Naive thymus-derived CD8-positive, alpha-beta T cell (primary cell): ENCODE measurements at regions not wholly inside any gene's neighbourhood (a gene's known extent, or its start where the extent isn't known, plus 50 kb on each side); places are given as distances from the start of the nearest gene placed in this dataset.

ENCODE experiments used
- ATAC-seq, 2 donors: fragments of 150-1000 bp; cut with Tn5 transposase in 1 of 2; sonication (Bioruptor Pico), chemical (Tn5 transposase) in 1 of 2; 1 replicate in 1 of 2; 2 replicates in 1 of 2; pipeline ENCODE4 v1.10.0; 2021; ENCODE audit warnings: mild to moderate bottlenecking in 2 of 2, moderate library complexity in 2 of 2
- POLR2A ChIA-PET: fragments of 350-600 bp; sonication (Branson Sonifier 250); formaldehyde crosslinking; loops from one replicate; lab custom pipeline; 2021; ENCODE audit warnings: antibody characterized with exemption; lab: Charles Lee
- DNase-seq, 10 donors: peaks; one replicate each; pipeline versions ENCODE4 v3.0.0 to v3.0.0-alpha.2; 2020 to 2022
- H3K27ac Mint-ChIP-seq, 10 donors: one replicate each; pipeline ENCODE4 v1.8.0; 2020 to 2022; ENCODE audit warnings: mild to moderate bottlenecking in 10 of 10, mixed read lengths in 10 of 10, moderate library complexity in 4 of 10, inconsistent platforms in 1 of 10
- H3K27me3 Mint-ChIP-seq, 5 donors: one replicate each; pipeline ENCODE4 v1.8.0; 2021 to 2022; ENCODE audit warnings: mixed read lengths in 5 of 5
- H3K36me3 Mint-ChIP-seq, 3 donors: one replicate each; pipeline ENCODE4 v1.8.0; 2020 to 2022; ENCODE audit warnings: mixed read lengths in 3 of 3, mild to moderate bottlenecking in 2 of 3, inconsistent platforms in 1 of 3
- H3K4me1 Mint-ChIP-seq, 4 donors: one replicate each; pipeline ENCODE4 v1.8.0; 2021 to 2022; ENCODE audit warnings: mixed read lengths in 4 of 4
- H3K4me3 Mint-ChIP-seq, 10 donors: one replicate each; pipeline ENCODE4 v1.8.0; 2020 to 2022; ENCODE audit warnings: mild to moderate bottlenecking in 10 of 10, mixed read lengths in 10 of 10, moderate library complexity in 6 of 10, inconsistent platforms in 1 of 10
- H3K9me3 Mint-ChIP-seq, 9 donors: one replicate each; pipeline ENCODE4 v1.8.0; 2020 to 2022; ENCODE audit warnings: mixed read lengths in 9 of 9, mild to moderate bottlenecking in 3 of 9, inconsistent platforms in 1 of 9, moderate library complexity in 1 of 9

DNA sequence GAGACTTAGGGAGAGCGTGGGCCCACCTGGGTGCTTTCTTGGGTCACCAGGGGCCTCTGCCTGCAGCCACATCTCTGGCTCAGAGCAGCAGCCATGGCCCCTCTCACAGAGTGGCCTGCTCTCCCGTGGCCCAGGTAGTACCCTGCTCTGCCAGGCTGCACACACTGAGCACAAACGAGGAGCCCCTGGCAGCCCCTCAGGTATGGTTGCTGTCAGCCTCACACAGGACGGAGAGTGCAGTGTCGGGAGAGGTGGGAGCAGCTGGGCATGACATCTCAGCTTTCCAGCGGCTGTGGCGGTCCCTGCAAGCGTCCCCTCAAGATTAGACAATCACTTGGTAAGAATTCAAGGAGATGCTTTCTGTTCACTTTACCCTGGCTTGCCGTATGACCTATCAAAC, 137.0 kb upstream of the IRX4 start:
- Mint-ChIP-seq H3K4me1 (no peaks in the 10 kb centered on the region), H3K36me3 (no peaks in the 10 kb centered on the region), H3K27me3 (peaks cover 13 to 49% (median 22%) of the 10 kb centered on the region in 5 donors), H3K9me3 (no peaks in the 10 kb centered on the region), H3K4me3 (no peak overlapping the region), H3K27ac (no peak overlapping the region)
- no peak for DNase-seq
- ATAC-seq = no peak
- POLR2A ChIA-PET = no interaction called here

DNA sequence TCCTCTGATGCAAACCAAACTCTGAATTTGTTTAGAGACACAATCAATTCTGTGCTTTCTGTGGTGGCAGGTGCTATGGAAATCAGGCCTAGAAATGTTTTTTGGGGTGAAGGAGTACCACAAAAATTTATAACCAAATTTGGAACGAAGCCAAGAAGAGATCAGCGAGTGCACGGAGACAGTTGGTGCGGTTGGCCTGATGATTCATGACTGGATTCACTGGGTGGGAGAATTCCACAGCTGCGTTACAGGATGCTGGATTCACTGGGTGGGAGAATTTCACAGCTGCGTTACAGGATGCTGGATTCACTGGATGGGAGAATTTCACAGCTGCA, 135.6 kb upstream of the IRX4 start:
- H3K27ac Mint-ChIP-seq = no peak overlapping the region
- H3K9me3 Mint-ChIP-seq = no peaks in the 10 kb centered on the region
- no peak for DNase-seq
- POLR2A ChIA-PET = no interaction called here
- H3K27me3 Mint-ChIP-seq = peaks cover 13 to 49% (median 21%) of the 10 kb centered on the region in 5 donors
- ATAC-seq = no peak
- no peaks in the 10 kb centered on the region for H3K36me3 Mint-ChIP-seq
- H3K4me3 Mint-ChIP-seq = no peak overlapping the region
- no peaks in the 10 kb centered on the region for H3K4me1 Mint-ChIP-seq

GRCh38 chr5:2017540-2018389, 135.0 kb upstream of the IRX4 start:
- POLR2A ChIA-PET = no interaction called here
- no peaks in the 10 kb centered on the region for H3K9me3 Mint-ChIP-seq
- no peaks in the 10 kb centered on the region for H3K4me1 Mint-ChIP-seq
- ATAC-seq (no peak), DNase-seq (peak in 4 of 10 donors; percentile 14 to 26 (median 23))
- H3K36me3 Mint-ChIP-seq = no peaks in the 10 kb centered on the region
- H3K4me3 Mint-ChIP-seq = no peak overlapping the region
- H3K27me3 Mint-ChIP-seq = peaks cover 9 to 43% (median 17%) of the 10 kb centered on the region in 5 donors
- no peak overlapping the region for H3K27ac Mint-ChIP-seq

DNA sequence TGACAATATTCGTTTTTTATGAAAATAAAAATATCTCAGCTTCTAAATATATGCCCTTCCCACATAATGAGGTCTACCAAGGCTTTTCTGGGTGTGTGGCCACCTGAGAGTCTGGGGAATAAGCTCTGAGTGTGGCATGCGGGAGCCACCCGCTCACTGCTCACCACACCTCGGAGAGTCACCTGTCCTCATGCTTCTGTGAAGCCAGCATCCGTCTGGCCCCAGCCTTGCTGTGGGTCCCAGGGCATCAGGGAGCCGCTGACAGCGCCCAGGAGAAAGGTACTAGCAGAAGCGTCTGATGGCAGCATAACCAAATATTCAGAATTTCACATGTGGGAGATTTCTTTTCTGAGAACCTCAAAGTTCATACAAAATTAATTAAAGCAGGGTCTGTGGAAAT, 133.2 kb upstream of the IRX4 start:
- Mint-ChIP-seq H3K27ac (no peak overlapping the region), H3K36me3 (no peaks in the 10 kb centered on the region), H3K9me3 (no peaks in the 10 kb centered on the region), H3K4me3 (no peak overlapping the region), H3K4me1 (no peaks in the 10 kb centered on the region), H3K27me3 (peaks cover 3 to 41% (median 6%) of the 10 kb centered on the region in 5 donors)
- no peak for ATAC-seq
- no peak for DNase-seq
- POLR2A ChIA-PET = no interaction called here

GRCh38 chr5:2015124-2015848, 132.6 kb upstream of the IRX4 start:
- ATAC-seq (no peak), DNase-seq (no peak)
- Mint-ChIP-seq H3K27ac (no peak overlapping the region), H3K36me3 (no peaks in the 10 kb centered on the region), H3K27me3 (peaks cover 3 to 40% (median 6%) of the 10 kb centered on the region in 5 donors), H3K4me3 (no peak overlapping the region), H3K9me3 (no peaks in the 10 kb centered on the region), H3K4me1 (no peaks in the 10 kb centered on the region)
- POLR2A ChIA-PET = no interaction called here

GRCh38 chr5:2014058-2014610, 131.4 kb upstream of the IRX4 start:
- Mint-ChIP-seq H3K36me3 (no peaks in the 10 kb centered on the region), H3K4me1 (no peaks in the 10 kb centered on the region), H3K4me3 (no peak overlapping the region), H3K9me3 (no peaks in the 10 kb centered on the region), H3K27ac (no peak overlapping the region), H3K27me3 (peaks cover under 1 to 31% (median 2%) of the 10 kb centered on the region in 5 donors)
- ATAC-seq (no peak), DNase-seq (no peak)
- POLR2A ChIA-PET = no interaction called here

DNA sequence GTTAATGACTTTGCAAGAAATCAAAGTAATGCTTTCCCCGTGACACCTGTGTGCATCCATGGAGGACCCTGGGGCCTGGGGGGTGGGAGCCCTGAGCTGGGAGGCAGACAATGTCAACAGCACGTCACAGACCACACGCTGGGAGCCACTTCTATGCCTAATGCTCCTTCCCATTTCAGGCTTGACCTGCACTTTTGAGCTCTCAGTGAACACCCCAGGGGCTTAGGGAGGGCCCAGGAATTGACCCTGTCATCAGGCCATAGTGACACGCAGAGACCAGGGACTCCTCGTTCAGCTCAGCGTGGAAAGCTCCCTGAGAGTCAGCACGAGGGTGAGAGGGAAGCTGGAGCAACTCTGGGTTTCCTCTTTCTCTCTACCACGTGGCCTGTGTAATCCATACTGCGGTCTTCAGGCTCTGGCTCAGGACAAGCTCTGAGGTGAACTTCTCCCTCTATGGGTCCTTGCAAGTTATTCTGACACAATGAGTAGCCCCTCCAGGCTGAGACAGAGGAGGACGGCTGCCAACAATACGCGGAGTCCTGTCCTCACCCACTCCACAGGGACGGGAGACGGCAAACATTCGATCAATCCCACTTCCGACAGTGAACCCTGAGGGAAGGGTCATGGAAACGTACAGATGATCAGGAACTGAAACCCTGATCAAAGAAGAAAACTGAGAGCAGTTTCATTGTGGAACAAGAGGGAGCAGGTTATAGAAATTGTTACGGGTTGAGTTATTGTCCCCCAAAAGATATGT, 130.8 kb upstream of the IRX4 start:
- Mint-ChIP-seq H3K36me3 (no peaks in the 10 kb centered on the region), H3K27ac (no peak overlapping the region), H3K4me1 (no peaks in the 10 kb centered on the region), H3K9me3 (no peaks in the 10 kb centered on the region), H3K27me3 (peaks cover 1 to 31% (median 7%) of the 10 kb centered on the region in 5 donors), H3K4me3 (no peak overlapping the region)
- ATAC-seq = no peak
- no peak for DNase-seq
- POLR2A ChIA-PET = no interaction called here

GRCh38 chr5:2012885-2013284, 130.2 kb upstream of the IRX4 start:
- ATAC-seq (no peak), DNase-seq (no peak)
- POLR2A ChIA-PET = no interaction called here
- H3K36me3 Mint-ChIP-seq = no peaks in the 10 kb centered on the region
- peaks cover 1 to 31% (median 8%) of the 10 kb centered on the region in 5 donors for H3K27me3 Mint-ChIP-seq
- no peaks in the 10 kb centered on the region for H3K9me3 Mint-ChIP-seq
- H3K4me1 Mint-ChIP-seq = no peaks in the 10 kb centered on the region
- H3K4me3 Mint-ChIP-seq = no peak overlapping the region
- H3K27ac Mint-ChIP-seq = no peak overlapping the region

DNA sequence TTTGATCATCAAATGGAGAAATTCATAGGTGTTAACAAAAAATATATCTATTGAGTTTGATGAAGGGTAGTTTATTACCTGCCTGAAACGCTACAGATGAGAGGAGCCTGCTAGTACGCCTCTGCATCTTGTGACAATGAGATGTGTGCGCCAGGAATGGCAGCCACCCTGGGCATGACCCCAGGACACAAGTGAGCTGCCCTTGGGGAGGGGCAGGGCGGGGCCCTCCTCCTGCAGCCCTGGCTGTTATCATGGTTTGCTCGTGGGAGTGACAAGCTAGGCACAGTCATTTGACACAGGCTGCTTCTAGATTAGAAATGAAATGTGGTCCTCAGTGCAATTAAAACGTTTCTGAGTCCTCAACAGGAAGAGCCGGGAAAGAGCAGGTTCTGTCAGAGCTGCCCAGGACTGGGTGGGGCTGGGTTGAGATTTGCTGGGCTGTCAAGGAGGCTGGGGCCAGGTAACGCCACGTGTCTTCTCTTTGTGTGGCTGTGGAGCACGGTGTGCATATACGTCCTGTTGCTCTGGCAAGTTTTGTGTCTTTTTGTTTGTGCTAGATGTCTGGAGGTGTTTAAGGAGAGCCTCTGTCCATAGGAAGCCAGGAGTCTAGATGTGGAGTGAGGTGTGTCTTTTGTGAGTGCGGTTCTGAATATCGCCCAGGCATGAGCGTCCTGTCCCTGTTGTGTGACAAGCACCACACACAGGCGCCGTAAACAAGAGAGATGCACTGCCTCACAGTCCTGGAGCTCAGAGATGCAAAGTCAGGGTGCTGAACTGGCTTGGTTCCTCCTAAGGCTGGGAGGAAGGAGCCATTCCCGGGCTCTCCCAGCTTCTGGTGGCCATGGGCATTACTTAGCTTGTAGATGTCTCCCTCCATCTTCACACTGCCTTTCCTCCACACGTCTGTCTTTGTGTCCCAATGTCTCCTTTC, 129.0 kb upstream of the IRX4 start:
- no peaks in the 10 kb centered on the region for H3K9me3 Mint-ChIP-seq
- H3K4me3 Mint-ChIP-seq = no peak overlapping the region
- ATAC-seq (no peak), DNase-seq (no peak)
- peak overlapping the region in 1 of 10 donors; percentile 29 for H3K27ac Mint-ChIP-seq
- H3K36me3 Mint-ChIP-seq = no peaks in the 10 kb centered on the region
- peaks cover 1 to 31% (median 8%) of the 10 kb centered on the region in 5 donors for H3K27me3 Mint-ChIP-seq
- no peaks in the 10 kb centered on the region for H3K4me1 Mint-ChIP-seq
- POLR2A ChIA-PET = no interaction called here

- POLR2A ChIA-PET = no interaction called here
- no peaks in the 10 kb centered on the region for H3K36me3 Mint-ChIP-seq
These were observed 128.2 kb upstream of the IRX4 start for GRCh38 chr5:2010940-2011339.

DNA sequence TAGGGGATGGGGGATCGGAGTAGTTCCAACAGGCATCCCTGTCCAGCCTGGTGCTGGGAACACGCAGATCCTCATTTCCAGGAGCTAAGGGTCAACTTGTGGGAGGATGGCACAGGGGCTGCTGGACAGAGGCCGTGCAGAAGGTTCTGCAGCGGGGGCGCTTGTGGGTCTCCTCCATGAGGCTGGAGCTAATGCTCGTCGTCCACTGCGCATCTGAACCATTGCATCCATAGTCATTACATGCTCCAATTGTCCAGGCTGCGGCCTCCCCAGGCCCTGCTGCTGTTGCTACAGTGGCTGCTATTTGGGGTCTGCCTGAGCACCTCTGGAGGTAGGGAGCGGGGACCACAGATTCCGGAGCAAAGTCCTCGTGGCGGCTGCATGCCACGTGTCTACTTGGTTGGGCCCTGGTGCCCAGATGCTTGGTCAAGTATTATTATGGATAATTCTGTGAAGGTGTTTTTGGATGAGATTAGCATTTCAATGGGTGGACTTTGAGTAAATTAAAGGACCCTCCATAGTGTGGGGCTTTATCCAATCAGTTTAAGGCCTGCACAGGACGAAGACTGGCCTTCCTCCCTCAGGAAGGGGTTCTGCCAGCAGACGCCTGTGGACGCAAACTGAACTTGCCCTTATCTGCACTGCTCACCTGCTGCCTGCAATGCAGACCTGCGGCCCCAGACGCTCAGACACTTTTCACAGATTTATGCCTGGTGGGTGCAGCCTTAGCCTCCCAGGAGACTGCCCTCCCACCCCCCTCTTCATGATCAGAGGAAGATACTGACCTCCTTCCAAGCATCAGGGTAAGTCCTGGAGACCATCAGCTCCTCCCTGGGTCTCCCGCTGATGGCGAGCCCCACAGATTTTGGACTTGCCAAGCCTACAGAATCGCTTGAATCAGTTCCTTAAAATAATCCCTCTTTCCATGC, 127.5 kb upstream of the IRX4 start:
- H3K27ac Mint-ChIP-seq = no peak overlapping the region
- POLR2A ChIA-PET = no interaction called here
- H3K4me3 Mint-ChIP-seq = no peak overlapping the region
- no peaks in the 10 kb centered on the region for H3K4me1 Mint-ChIP-seq
- H3K27me3 Mint-ChIP-seq = peaks cover 1 to 34% (median 8%) of the 10 kb centered on the region in 5 donors
- DNase-seq (no peak), ATAC-seq (no peak)
- no peaks in the 10 kb centered on the region for H3K36me3 Mint-ChIP-seq
- no peaks in the 10 kb centered on the region for H3K9me3 Mint-ChIP-seq

More at GRCh38 chr5:2010940-2011339, 128.2 kb upstream of the IRX4 start:
- H3K27ac Mint-ChIP-seq = no peak overlapping the region
- no peaks in the 10 kb centered on the region for H3K9me3 Mint-ChIP-seq
- no peak for DNase-seq
- no peak for ATAC-seq
- peaks cover 1 to 31% (median 8%) of the 10 kb centered on the region in 5 donors for H3K27me3 Mint-ChIP-seq
- H3K4me1 Mint-ChIP-seq = no peaks in the 10 kb centered on the region
- no peak overlapping the region for H3K4me3 Mint-ChIP-seq
